IMR-90 (cell line): ENCODE measurements at regions not wholly inside any gene's neighbourhood (a gene's known extent, or its start where the extent isn't known, plus 50 kb on each side); places are given as distances from the start of the nearest gene placed in this dataset.

Experiments used
- CHD1 ChIP-seq: IDR thresholded peaks from 2 replicates; pipeline ENCODE4 v1.6.1; 2012; ENCODE audit warnings: low read depth, low read length, improper control_type of control experiment
- SMC3 ChIP-seq: fragments of 150-350 bp; IDR thresholded peaks from 2 replicates; pipeline ENCODE4 v1.6.1; 2016; ENCODE audit warnings: low read depth, mild to moderate bottlenecking, antibody characterized with exemption, low read length, moderate library complexity
- TF ChIP-seq, protein P1 (sequence below): conservative IDR thresholded peaks from 2 replicates; pipeline ENCODE4 v1.5.1; 2012; ENCODE audit warnings: mild to moderate bottlenecking, low read depth, low read length, improper control_type of control experiment

DNA sequence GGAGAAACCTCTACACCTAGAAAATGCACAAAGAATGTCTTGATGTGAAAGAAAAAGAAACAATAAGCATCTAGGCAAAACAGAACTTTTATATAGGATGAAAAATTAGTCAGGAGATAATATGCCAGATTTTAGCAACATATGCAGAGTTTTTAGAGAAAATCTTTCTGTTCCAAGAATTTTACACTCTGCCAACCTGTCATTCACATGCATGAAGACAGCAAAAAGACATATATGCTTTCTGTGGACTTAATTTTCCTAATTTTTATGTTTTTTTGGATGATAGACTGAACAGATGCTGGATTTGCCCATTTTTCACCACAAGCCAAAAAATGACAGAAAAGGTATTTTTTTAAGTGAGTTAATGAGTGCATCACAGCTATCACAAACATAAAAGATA lies 637.3 kb downstream of the TRIB2 start:
- TF ChIP-seq, protein P1, sequence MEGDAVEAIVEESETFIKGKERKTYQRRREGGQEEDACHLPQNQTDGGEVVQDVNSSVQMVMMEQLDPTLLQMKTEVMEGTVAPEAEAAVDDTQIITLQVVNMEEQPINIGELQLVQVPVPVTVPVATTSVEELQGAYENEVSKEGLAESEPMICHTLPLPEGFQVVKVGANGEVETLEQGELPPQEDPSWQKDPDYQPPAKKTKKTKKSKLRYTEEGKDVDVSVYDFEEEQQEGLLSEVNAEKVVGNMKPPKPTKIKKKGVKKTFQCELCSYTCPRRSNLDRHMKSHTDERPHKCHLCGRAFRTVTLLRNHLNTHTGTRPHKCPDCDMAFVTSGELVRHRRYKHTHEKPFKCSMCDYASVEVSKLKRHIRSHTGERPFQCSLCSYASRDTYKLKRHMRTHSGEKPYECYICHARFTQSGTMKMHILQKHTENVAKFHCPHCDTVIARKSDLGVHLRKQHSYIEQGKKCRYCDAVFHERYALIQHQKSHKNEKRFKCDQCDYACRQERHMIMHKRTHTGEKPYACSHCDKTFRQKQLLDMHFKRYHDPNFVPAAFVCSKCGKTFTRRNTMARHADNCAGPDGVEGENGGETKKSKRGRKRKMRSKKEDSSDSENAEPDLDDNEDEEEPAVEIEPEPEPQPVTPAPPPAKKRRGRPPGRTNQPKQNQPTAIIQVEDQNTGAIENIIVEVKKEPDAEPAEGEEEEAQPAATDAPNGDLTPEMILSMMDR = no peak
- TF ChIP-seq SMC3 (no peak), CHD1 (no peak)
